ENCODE measurements at regions not wholly inside any gene's neighbourhood (a gene's known extent, or its start where the extent isn't known, plus 50 kb on each side); places are given as distances from the start of the nearest gene placed in this dataset.

DNA sequence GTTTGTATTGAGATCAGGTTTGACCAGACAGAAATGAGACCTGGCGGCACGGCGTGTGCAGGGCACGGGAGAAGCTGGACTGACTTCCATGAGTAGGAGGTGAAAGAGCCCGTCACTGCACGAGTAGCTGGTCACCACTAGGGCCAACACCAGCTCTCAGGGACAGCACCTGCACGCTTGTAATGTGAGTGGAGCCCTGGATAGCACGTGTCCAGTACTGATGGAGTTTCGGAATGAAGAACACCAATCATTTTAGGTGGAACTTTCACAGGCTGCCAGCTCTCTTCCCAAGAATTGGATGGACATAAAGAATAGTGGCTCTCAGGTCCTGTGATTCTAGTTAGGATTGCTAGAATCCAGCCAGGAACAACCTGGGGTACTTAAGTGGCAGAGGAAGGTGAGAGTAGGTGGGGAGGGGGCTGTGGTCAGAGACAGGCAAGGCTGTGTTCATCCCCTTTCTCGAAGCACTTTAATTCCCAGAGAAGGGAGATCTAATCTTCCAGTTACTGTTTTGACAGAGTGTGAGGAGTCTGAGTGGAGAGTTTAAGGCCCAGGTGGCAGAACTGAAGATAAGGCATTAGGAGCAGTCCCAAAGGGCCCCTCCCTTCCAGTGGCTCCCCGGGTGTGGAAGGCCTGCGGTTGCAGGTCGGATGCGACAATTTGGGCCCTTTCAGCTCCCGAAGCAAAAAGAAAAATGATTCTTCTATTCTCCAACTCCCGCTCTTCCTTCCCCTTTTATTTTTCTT lies 314.8 kb downstream of the QKI start:
- TF ChIP-seq EP300 (IDR thresholded peaks at IDR 0.05; ENCODE audit: low read depth) (no peak), POLR2A (IDR thresholded peaks at IDR 0.05) (no peak)
